ENCODE measurements at regions not wholly inside any gene's neighbourhood (a gene's known extent, or its start where the extent isn't known, plus 50 kb on each side); places are given as distances from the start of the nearest gene placed in this dataset.

DNA sequence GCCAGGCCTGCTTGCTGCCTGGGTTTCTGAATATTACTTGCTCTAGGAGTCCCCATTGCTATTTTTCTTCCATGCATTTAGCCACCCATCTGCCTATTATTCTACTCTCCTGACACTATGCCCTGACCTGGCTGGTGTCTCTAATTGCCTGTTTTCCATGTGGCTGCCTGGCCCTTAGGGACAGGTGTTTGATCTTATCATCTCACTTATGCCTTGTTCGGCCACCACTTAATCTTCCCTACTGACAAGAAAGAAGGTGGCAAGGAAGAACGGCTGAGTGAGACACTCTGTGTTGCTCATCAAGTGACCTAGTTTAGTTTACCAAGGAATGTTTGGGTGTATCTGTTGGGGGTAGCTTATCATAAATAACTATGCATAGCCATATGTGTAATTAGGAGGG, 50.4 kb upstream of the RAPH1 start:
- no peaks in the 10 kb centered on the region for H3K36me3 Mint-ChIP-seq (ENCODE audit: low read depth)
- peaks cover 5% of the 10 kb centered on the region for H3K4me1 Mint-ChIP-seq
- TF ChIP-seq CTCF (conservative IDR thresholded peaks at IDR 0.05) = no peak
- H3K9me3 Mint-ChIP-seq = no peaks in the 10 kb centered on the region
- no peak overlapping the region for H3K27ac Mint-ChIP-seq (ENCODE audit: unreplicated experiment)
- DNase-seq (ENCODE audit: low read depth, low spot score) = no peak
- H3K27me3 Mint-ChIP-seq (ENCODE audit: low read depth) = no peaks in the 10 kb centered on the region
- H3K4me3 Mint-ChIP-seq = no peak overlapping the region

- Mint-ChIP-seq H3K36me3 (ENCODE audit: low read depth) (no peaks in the 10 kb centered on the region), H3K4me1 (peaks cover 5% of the 10 kb centered on the region), H3K9me3 (no peaks in the 10 kb centered on the region), H3K27ac (ENCODE audit: unreplicated experiment) (no peak overlapping the region), H3K4me3 (no peak overlapping the region), H3K27me3 (ENCODE audit: low read depth) (no peaks in the 10 kb centered on the region)
- DNase-seq (ENCODE audit: low read depth, low spot score) = no peak
- TF ChIP-seq CTCF (conservative IDR thresholded peaks at IDR 0.05) = no peak
These were observed 51.1 kb upstream of the RAPH1 start for GRCh38 chr2:203586206-203586605.

- Mint-ChIP-seq H3K27me3 (ENCODE audit: low read depth) (no peaks in the 10 kb centered on the region), H3K4me3 (no peak overlapping the region), H3K4me1 (peaks cover 5% of the 10 kb centered on the region), H3K9me3 (no peaks in the 10 kb centered on the region), H3K36me3 (ENCODE audit: low read depth) (no peaks in the 10 kb centered on the region), H3K27ac (ENCODE audit: unreplicated experiment) (no peak overlapping the region)
- no peak for DNase-seq (ENCODE audit: low read depth, low spot score)
- TF ChIP-seq CTCF (conservative IDR thresholded peaks at IDR 0.05) = no peak
These were observed 51.6 kb upstream of the RAPH1 start for GRCh38 chr2:203586696-203587095.

GRCh38 chr2:203590496-203590895, 55.4 kb upstream of the RAPH1 start:
- H3K4me3 Mint-ChIP-seq = no peak overlapping the region

DNA sequence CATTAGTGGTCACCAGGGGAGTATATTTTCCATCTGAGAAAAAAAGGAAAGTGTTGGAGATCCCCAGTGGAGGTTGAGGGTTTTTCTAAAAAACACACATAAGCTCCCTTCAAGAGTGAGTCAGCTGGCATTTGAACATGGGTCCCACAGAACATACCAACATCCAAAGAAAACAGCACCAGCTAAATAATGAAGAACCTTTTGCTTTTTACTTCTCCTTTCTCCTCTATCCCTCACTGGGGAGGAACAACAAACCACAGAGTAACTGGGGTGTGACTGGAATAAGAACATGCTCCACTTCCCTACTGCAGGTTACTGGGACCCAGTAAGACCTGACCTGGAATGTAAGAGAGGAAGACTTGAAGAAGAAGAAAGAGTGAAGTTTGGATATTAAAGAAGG, 56.5 kb upstream of the RAPH1 start:
- DNase-seq (ENCODE audit: low read depth, low spot score) = no peak
- no peaks in the 10 kb centered on the region for H3K27me3 Mint-ChIP-seq (ENCODE audit: low read depth)
- H3K4me3 Mint-ChIP-seq = no peak overlapping the region
- H3K27ac Mint-ChIP-seq (ENCODE audit: unreplicated experiment) = no peak overlapping the region
- no peaks in the 10 kb centered on the region for H3K9me3 Mint-ChIP-seq
- H3K4me1 Mint-ChIP-seq = peaks cover 7% of the 10 kb centered on the region
- no peak for TF ChIP-seq CTCF (conservative IDR thresholded peaks at IDR 0.05)
- no peaks in the 10 kb centered on the region for H3K36me3 Mint-ChIP-seq (ENCODE audit: low read depth)

More at GRCh38 chr2:203590496-203590895, 55.4 kb upstream of the RAPH1 start:
- TF ChIP-seq CTCF (conservative IDR thresholded peaks at IDR 0.05) = no peak
- Mint-ChIP-seq H3K4me1 (peaks cover 8% of the 10 kb centered on the region), H3K27me3 (ENCODE audit: low read depth) (no peaks in the 10 kb centered on the region), H3K9me3 (no peaks in the 10 kb centered on the region), H3K27ac (ENCODE audit: unreplicated experiment) (no peak overlapping the region), H3K36me3 (ENCODE audit: low read depth) (no peaks in the 10 kb centered on the region)
- no peak for DNase-seq (ENCODE audit: low read depth, low spot score)

- TF ChIP-seq CTCF (conservative IDR thresholded peaks at IDR 0.05) = no peak
- H3K36me3 Mint-ChIP-seq (ENCODE audit: low read depth) = no peaks in the 10 kb centered on the region
- H3K27me3 Mint-ChIP-seq (ENCODE audit: low read depth) = no peaks in the 10 kb centered on the region
- H3K4me3 Mint-ChIP-seq = no peak overlapping the region
- DNase-seq (ENCODE audit: low read depth, low spot score) = no peak
- no peak overlapping the region for H3K27ac Mint-ChIP-seq (ENCODE audit: unreplicated experiment)
- H3K4me1 Mint-ChIP-seq = peaks cover 7% of the 10 kb centered on the region
- H3K9me3 Mint-ChIP-seq = no peaks in the 10 kb centered on the region
These were observed 57.4 kb upstream of the RAPH1 start for GRCh38 chr2:203592470-203592869.

Measured in neural crest cell (in vitro differentiated cells).